ENCODE measurements at regions not wholly inside any gene's neighbourhood (a gene's known extent, or its start where the extent isn't known, plus 50 kb on each side); places are given as distances from the start of the nearest gene placed in this dataset.

- TF ChIP-seq, protein P1, sequence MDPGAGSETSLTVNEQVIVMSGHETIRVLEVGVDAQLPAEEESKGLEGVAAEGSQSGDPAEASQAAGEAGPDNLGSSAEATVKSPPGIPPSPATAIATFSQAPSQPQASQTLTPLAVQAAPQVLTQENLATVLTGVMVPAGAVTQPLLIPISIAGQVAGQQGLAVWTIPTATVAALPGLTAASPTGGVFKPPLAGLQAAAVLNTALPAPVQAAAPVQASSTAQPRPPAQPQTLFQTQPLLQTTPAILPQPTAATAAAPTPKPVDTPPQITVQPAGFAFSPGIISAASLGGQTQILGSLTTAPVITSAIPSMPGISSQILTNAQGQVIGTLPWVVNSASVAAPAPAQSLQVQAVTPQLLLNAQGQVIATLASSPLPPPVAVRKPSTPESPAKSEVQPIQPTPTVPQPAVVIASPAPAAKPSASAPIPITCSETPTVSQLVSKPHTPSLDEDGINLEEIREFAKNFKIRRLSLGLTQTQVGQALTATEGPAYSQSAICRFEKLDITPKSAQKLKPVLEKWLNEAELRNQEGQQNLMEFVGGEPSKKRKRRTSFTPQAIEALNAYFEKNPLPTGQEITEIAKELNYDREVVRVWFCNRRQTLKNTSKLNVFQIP (CRISPR knock-in tag; IDR thresholded peaks at IDR 0.05; ENCODE audit: borderline replicate concordance, low read depth): no peak
- TF ChIP-seq, protein P2, sequence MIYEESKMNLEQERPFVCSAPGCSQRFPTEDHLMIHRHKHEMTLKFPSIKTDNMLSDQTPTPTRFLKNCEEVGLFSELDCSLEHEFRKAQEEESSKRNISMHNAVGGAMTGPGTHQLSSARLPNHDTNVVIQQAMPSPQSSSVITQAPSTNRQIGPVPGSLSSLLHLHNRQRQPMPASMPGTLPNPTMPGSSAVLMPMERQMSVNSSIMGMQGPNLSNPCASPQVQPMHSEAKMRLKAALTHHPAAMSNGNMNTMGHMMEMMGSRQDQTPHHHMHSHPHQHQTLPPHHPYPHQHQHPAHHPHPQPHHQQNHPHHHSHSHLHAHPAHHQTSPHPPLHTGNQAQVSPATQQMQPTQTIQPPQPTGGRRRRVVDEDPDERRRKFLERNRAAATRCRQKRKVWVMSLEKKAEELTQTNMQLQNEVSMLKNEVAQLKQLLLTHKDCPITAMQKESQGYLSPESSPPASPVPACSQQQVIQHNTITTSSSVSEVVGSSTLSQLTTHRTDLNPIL (CRISPR knock-in tag; IDR thresholded peaks at IDR 0.05; ENCODE audit: low read depth): no peak
Observed at GRCh38 chr9:91160181-91160580, 201.5 kb downstream of the AUH start.
